Activated CD4-positive, alpha-beta T cell treated with anti-CD3 and anti-CD28 coated beads for 48 hours (primary cell): ENCODE measurements at regions not wholly inside any gene's neighbourhood (a gene's known extent, or its start where the extent isn't known, plus 50 kb on each side); places are given as distances from the start of the nearest gene placed in this dataset.
"Not testable (repeated sequence)": the region's sequence is repeated elsewhere in the genome, so short reads cannot be mapped to it uniquely, and the experiment has no call there.

Experiments used
- DNase-seq: peaks from one replicate; pipeline ENCODE4 v3.0.0-alpha.2; 2020

DNA sequence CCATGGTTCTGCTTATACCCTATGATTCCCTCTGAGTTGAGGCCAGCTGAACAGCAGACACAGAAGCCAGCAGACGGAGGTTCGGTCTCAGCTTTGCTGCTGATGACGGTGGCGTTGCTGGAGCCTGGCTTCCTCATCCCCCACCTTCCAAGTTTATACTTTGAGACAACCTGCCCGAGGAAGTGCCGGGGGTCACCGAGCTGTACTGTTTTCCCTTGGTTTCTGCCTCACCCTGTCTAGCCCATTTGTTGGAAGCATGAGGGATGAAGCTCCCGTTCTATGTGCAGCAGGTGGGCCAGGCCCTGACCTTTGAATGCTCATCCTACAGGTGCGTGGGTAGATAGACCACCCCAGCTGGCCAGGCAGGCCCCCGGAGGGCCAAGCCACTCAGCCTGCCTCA lies 117.3 kb downstream of the MYCN start:
- no peak for DNase-seq

- no peak for DNase-seq
These were observed 115.7 kb downstream of the MYCN start for GRCh38 chr2:16055848-16056580.

DNA sequence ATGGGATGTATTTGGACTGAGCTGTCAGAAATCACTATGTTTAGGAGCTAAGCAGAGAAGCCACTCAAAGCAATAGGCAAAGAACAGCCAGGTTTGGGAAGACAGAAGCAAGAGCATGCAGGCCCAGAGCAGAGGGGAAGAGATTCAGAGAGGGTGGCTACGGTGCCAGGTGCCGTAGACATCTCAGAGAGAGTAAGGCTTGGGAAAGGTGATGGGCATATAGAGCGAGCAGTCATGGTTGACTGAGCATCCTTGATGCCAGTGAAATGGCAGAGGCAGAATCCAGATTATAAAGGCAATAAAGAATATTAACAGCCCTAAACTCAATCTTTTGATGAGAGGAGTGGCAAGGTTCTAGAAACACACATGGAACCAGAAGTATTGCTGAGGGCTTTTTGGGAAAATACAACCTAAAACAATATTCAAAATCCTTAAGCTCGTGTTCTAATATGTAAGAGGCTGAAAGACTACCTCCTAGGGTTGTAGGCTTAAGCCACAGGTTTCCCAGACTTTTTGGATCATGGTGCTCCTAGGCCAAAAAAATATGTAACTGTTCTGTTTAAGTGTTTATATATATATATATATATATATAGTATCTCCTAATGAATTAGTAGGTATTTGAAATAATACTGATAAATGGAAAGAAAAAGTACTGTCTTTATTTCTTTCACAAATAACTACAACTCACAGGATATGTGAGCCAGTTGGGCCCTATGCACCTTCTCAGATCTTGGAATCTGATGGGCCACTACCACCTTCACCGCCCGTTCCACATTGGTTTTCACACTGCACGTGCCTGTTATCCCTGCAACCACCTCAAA lies 113.3 kb downstream of the MYCN start:
- DNase-seq, result no peak

DNA sequence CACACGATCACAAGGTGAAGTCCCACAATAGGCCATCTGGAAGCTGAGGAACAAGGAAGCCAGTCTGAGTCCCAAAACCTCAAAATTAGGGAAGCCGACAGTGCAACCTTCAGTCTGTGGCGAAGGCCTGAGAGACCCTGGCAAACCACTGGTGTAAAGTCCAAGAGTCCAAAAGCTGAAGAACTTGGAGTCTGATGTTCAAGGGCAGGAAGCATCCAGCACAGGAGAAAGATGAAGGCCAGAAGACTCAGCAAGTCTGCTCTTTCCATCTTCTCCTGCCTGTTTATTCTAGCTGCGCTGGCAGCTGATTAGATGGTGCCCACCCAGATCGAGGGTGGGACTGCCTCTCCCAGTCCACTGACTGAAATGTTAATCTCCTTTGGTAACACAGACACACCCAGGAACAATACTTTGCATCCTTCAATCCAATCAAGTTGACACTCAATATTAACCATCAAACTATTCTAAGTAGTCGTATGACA lies 112.3 kb downstream of the MYCN start:
- not testable (repeated sequence) for DNase-seq

DNA sequence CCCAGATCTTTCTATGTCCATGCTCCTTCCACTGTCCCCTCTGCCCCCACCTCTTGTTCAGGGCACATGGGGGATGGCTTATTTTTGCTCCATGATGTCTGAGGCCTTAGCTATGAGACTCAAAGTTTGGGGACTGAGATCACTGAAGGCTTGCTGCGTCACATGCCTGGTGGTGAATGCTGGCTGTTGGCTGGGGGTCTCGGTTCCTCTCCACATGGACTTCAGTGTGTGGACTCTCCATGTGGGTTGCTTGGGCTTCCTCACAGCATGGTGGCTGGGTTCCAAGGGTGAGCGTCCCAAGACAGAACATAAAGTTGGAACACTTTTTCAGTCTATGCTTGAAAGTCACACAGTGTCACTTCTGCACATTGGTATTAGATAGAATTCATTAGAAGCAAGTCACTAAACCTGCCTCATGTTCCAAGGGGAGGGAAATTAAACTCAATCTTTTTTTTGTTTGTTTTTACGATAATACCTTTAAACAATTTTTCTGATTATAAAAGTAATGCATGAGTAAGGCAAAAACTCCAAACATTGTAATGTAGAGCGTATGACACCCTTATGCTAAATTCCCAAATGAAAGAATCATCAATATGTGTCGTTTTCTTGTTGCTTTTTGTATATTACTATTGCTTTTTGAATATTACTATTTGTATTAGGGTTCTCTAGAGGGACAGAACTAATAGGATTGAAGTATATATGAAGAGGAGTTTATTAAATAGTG lies 111.7 kb downstream of the MYCN start:
- no peak for DNase-seq

GRCh38 chr2:16050908-16051489 lies 110.6 kb downstream of the MYCN start:
- no peak for DNase-seq

DNA sequence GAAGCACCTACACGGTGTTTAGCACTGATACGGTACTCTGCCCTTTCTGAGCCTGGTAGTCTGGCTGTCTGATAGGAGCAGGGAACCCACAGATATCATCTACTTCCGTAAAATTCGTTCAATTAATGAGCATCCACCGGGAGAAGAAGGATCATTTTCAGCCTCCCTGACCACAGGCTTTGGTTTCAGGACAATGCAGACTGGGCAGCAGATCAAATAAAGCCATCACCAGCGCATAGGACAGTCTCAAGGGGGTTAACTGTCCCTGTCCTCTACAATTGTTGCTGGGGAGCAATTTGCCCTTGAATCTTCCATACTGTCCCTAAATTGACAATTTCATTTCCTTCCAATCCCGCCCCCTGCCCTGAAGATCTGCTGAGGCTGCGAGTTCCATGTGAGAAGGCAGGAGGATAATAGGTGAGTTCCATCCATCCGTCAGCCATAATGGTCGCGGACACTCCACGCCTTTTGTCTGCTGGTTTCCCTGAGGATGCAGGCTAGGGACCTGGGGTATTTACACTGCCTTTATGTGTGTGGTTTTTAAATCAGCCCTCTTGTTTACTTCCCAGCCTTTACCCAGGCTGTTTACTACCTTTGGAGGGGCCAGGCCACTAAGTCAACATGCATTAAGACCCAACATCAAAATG lies 110.0 kb downstream of the MYCN start:
- no peak for DNase-seq

- DNase-seq, result no peak
These were observed 109.1 kb downstream of the MYCN start for GRCh38 chr2:16049406-16049805.

- DNase-seq, result no peak
These were observed 108.1 kb downstream of the MYCN start for GRCh38 chr2:16048466-16048865.

GRCh38 chr2:16047701-16048100 lies 107.4 kb downstream of the MYCN start:
- DNase-seq, result no peak

GRCh38 chr2:16046649-16047048 lies 106.3 kb downstream of the MYCN start:
- DNase-seq, result no peak

- DNase-seq, result no peak
These were observed 105.5 kb downstream of the MYCN start for GRCh38 chr2:16045653-16046352.

GRCh38 chr2:16044946-16045456 lies 104.7 kb downstream of the MYCN start:
- DNase-seq, result no peak

GRCh38 chr2:16043627-16044026 lies 103.3 kb downstream of the MYCN start:
- no peak for DNase-seq

DNA sequence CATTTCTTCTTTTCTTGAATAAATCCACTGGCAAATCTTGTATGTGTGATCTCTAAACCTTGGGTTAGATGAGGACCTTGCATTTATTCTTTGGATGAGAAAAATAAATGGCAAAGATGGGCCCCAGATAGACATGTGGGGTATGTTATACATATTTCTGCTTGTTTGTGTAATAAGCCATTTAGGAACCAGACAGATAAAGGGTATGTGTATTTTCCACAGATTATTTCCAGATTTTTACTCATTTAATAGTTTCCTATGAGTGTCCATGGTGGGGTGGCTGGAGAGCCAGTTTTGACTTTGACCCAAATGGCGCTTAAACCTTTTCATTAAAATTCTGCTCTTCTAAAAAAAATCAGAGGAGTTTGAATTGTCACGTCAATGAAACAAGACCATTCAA lies 102.8 kb downstream of the MYCN start:
- DNase-seq, result no peak

GRCh38 chr2:16042201-16042700 lies 101.9 kb downstream of the MYCN start:
- no peak for DNase-seq

GRCh38 chr2:16040271-16041010 lies 100.1 kb downstream of the MYCN start:
- no peak for DNase-seq

DNA sequence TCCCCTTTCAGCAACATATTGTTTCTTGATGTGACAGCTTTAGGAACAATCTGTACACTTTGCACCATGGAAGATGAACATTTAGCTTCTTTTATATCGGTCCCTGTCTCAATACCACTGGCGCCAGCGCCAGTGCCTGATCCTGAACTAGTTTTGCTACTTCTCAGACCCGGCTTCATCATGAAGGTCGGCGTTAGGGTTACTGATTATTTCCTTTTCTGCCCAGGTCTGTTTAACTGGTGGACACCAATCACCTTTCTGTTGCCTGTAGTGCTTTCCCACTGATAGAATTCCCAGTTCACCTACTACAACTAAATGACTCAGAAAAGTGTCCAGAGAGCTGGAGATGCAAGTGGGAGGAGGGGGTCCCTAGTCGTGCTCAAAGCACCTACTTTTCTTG lies 99.5 kb downstream of the MYCN start:
- DNase-seq, result no peak

DNA sequence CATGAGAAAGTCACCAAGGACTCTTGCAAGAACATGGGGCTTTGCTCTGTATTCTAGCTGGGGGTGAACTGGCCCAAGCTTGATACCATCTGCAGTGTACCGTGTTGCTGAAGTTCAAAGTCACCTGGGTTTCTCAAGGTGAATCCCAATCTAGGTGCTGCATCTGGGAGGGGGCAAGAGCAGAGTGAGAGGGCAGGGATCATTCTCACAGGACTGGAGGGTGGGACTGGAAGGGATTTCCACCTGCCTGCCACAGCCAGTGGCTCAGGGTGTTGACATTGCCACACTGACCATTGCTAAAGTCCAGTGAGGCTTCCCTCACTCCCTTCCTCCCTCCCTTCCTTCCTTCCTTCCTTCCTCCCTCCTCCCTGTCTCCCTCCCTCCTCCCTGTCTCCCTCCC lies 98.7 kb downstream of the MYCN start:
- DNase-seq, result no peak

DNA sequence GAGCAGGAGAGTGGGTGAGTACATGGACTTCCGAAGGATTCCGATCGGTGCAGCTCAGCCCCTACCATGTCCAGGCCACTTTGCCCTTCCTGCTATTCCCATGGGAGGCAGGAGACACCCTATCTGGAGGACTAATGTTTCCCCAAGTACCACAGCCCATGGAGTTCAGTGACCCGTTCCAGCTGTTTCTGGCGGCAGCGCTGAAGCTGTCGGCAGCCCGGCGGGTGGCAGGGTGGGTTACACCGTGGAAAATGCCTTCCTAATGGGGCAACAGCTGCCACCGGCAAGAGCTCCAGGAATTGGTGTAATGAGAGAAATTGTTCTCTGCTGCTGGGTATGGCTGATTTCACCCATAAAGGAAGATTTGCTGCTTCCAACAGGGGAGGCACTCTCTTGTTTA lies 98.3 kb downstream of the MYCN start:
- no peak for DNase-seq
